GM18861 (cell line): ENCODE measurements at regions not wholly inside any gene's neighbourhood (a gene's known extent, or its start where the extent isn't known, plus 50 kb on each side); places are given as distances from the start of the nearest gene placed in this dataset.
A peak's percentile ranks its signal among the peaks of the same experiment; 100 is the strongest.
"Not testable (repeated sequence)": the region's sequence is repeated elsewhere in the genome, so short reads cannot be mapped to it uniquely, and the experiment has no call there.

ENCODE experiments used
- ATAC-seq: cut with Tn5 transposase; IDR thresholded peaks from one replicate; pipeline ENCODE4 v1.9.1; 2021; ENCODE audit not compliant: unreplicated experiment

DNA sequence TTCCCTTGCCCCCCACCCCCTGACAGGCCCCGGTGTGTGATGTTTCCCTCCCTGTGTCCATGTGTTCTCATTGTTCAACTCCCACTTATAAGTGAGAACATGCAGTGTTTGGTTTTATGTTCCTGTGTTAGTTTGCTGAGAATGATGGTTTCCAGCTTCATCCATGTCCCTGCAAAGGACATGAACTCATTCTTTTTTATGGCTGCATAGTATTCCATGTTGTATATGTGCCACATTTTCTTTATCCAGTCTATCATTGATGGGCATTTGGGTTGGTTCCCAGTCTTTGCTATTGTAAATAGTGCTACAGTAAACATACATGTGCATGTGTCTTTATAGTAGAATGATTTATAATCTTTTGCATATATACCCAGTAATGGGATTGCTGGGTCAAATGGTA is 287.4 kb downstream of the UTRN start:
- ATAC-seq = not testable (repeated sequence)

DNA sequence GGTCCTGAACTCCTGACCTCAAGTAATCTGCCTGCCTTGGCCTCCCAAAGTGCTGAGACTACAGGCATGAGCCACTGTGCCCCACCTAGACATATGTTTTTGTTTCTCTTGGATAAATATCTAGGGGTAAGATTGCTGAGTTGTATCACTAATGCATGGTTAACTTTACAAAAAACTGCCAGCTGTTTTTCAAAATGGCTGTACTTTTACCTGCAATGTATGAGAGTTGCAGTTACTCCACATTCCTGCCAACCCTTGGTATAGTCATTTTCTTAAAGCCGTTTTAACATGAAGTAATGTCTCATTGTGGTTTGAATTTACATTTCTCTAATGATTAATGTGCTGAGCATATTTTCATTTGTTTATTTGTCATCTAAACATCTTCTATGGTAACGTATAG is 289.7 kb downstream of the UTRN start:
- no peak for ATAC-seq

DNA sequence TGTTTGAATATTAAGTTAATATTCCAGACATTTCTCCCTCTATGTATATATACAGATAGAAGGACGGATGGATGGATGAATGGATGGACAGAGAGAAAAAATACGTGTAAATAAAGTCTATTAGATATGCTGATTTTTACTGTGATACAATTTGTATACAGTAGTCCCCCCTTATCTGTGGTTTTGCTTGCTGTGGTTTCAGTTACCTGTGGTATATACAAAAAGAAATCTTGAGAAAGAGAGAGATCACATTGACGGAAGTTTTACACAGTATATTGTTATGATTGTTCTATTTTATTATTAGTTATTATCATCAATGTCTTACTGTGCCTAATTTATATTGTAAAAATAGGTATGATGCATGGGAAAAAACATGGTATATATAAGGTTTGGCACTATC is 290.2 kb downstream of the UTRN start:
- no peak for ATAC-seq

DNA sequence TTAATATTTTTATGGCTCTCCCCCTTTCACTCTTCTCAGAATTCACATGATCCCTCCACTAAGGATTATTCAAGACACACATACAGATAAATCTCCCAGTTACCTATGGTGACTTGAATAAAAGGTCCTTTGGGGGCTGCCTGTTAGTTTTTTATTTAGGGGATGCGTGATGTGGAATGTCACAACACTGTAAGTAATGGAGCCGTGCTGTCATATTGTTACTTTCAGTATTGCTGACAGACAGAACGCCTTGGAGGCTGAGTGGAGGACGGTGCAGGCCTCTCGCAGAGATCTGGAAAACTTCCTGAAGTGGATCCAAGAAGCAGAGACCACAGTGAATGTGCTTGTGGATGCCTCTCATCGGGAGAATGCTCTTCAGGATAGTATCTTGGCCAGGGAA is 291.7 kb downstream of the UTRN start:
- no peak for ATAC-seq

DNA sequence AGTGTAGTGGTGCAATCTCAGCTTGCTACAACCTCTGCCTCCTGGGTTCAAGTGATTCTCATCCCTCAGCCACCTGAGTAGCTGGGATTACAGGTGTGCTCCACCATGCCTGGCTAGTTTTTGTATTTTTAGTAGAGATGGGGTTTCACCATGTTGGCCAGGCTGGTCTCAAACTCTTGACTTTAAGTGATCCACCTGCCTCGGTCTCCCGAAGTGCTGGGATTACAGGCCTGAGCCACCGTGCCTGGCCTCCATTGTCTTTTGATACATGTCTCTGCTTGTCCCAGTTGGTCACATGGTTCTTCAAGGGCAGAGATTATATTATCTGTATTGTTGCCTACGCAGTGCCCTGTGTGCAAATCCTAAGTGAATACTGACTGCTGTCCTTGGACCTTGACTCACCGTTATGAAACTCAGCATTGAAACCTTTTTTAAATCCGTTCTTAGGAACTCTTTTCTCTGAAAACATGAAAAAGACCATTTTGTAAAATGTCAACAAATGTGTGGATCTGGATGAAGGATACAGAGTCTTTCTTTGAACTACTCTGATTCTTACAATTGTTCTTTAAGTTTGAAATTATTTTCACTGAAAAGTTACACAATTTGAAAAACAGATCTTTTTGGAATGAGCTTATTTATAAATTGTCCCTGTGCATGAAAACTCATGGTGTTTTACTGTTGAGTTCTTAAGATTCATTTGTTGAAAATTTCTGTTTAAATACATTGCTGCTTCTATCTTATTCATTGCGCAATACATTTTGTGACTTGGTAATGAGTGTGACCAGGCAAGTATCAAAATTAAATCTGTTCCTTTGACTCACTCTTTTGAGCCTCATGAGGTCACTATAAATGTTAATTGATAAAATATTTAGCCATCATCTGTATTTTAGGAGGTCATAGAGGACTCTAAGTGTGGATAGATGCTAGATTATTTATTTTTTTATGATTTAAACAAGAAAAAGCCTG is 293.5 kb downstream of the UTRN start:
- no peak for ATAC-seq

DNA sequence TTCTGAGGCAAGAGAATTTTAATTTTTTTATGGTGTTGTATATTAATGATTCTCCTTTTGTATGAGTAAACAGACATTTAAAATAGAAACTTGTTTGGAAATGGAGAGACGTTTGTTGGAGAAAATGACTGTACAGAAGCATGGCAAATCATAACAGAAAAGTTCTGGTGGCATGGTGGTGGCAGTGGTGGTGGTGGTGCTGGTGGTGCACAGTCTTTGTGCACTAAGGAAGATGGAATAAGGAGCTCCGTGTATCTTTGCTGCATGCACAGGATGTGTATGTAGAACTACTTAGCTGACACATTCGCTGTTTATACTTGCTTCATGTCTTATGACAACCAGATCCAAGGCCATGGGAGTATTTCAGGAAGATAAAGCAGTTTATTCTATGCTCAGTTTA is 294.9 kb downstream of the UTRN start:
- no peak for ATAC-seq

DNA sequence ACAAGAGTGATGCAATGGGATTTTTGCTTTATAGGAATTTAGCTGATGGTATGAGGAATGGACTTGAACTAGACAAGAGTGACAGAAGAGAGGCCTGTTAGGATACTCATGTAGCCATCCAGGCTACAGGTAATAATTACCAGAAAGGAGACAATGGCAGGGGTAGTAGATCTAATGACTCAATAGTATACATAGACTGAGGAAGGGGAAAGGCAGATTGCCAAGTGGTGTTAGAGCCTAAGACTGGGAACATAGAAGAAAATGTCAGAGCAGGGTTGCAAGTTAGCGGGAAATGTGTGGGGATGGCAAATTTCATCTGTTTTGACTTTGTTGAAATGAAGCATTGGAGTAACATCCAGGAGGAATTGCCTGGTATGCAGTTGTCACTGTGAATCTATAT is 295.6 kb downstream of the UTRN start:
- no peak for ATAC-seq

DNA sequence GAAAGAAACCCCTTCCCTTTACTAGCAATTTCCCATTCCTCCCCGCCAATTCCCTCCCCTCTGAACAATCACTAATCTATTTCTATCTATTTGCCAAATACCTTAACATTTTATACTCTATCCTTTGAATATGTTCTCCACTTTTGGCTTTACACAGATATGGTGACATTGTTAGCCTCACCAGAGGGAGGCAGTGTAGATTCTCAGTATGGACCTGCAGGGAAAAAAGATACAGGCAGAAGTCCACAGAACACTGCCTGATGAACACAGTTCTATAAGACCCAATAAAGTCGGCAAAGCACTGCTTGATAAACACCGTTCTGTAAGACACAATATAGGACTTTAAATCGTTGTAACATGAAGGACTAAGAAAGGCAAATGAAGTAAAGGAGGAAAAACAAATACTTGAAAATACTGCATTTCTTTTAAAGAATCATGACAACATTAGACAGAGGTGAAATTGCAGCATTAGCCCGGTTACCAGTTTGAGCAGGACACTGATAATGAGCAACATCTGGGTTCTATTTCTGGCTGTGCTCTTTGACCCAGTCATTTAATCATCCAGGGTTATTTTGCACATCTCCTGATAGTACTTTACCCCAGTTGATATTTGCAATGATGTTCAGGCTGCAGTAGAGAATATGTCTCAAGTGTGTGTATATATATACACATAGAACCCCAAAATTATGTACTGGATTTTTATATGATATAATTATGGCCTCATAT is 296.8 kb downstream of the UTRN start:
- peak; percentile 25 for ATAC-seq

DNA sequence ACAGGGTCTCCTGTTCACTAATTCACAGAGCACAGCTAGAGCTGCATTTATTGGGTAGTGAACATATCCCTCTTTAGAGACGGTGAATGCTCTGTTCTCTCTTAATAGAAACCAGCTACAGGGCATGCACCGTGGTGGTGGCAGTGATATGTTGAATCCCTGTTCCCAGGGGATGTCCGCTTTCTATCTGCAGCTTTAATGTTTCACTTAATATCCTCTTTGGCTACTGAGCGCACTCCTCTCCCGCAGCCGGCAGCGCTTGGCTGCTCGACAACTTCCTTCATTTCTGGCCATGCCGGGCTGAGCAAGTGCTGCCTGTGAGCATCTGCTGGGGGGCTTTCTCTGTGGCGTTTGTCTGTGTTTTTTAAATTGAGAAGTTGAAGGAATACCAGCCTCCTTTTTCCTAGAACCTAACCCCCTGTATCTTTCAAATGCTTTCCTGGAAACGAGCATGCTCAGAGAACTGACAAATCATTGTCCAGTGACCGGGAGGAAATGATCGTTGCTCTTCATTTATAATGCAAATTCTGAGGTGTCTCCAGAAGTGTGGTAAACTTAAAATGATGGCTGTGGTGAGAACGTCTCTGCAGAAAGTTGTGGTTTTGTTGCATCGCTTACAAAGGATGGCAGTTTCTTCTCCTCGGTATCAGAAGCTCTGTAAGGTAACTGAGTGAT is 297.9 kb downstream of the UTRN start:
- peak; percentile 91 for ATAC-seq

DNA sequence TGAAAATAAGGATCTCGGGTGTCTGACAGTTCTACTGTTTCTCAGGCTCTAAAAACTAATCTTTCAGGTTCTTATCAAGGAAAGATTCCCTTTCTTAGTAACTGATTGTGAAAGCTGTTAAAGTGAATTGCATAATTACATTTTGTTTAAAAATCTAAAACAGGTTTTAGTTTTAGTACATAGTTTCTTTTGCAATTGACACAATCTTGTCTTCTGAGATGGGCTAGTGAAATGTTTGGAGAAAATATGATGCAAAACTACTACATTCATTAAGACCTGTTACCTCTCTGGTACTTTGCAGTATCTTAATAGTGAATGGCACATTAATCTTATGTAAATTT is 298.4 kb downstream of the UTRN start:
- ATAC-seq = no peak

DNA sequence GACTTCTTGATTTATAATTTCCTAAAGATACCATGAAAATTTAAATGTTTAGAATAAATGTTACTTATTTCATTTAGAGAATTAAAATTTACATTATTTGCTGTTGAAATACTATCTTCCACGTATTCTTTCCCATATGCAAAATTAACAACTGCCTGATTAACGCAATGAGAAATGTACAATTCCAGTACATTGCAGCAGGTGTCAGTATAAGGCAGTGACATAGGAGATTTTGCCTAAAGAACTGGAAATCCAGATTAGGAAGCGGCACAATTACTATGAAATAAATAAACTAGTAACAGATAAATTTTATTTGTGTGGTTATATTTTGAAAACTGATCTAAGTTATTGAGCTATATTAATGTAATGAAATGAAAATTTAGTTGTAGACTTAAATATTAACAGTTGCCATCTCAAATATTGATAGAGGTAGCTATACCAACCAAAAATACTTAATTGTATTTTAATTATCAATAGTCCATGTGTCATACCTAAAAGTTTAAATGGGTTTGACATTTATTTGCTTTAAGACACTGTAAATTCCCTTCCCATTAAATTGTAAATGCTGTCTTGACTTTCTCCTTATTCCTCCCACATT is 300.2 kb downstream of the UTRN start:
- ATAC-seq = no peak

DNA sequence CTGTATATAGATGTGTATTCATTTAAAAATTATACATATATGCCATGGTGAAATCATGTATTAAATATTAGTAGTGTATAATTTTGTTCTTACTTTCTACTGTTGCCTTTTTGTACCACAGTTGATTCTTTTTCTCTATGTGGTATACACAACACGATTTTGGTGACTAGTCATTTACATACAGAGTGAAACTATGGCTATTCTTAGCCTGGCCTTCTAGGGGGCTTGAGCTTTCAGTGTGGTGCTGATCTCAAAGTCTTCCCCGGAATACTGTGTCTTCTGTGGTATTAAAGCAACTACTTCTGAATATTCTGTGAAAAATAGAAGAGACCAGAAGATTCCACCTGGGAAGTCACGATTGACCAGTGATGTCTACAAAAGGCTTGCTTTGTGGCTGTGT is 301.9 kb downstream of the UTRN start:
- ATAC-seq = no peak

DNA sequence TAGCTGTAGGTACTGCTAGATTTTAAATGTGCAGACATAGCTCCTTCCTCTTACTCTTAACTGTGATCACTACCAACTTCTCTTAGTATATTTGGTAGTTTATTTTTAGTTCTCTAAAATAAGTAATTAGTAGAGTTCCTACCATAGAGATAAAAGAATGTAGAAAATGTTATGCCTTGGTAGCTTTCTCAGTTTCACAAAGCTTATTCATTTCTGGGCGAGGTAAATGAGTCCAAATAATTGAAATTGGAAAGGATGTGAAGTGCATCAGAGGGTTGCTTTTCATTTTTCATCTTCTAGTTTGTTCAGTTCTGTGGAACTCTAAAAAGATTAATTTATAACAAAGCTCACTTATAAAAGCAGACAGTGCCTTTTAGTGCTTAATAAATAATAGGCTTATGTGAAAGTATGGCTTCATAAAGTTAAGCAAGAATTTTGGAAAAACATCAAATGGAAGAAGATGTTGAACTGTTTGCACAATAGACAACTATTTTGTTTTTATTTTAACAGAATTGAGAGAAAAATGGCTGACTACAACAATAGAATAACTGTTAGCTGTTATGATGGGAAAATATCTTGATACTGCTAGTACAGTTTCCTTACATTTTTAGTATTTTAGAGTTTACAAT is 303.7 kb downstream of the UTRN start:
- peak; percentile 78 for ATAC-seq

DNA sequence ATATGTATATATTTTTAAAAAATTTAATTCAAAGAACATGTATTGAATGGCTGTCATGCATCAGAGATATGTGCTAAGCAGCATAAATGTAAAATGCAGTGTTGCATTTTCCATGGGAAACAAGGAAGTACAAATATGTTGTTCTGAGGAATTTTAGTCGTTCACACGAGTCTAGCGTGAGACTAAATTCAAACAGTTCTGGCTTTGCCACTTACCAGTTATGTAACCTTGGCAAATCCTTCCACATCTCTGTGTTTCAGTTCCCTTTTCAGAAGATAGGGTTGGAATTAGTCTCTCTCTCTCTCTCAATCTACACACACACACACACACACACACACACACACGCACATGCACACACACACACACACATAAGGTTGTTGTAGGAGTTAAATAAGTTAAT is 305.4 kb downstream of the UTRN start:
- no peak for ATAC-seq

DNA sequence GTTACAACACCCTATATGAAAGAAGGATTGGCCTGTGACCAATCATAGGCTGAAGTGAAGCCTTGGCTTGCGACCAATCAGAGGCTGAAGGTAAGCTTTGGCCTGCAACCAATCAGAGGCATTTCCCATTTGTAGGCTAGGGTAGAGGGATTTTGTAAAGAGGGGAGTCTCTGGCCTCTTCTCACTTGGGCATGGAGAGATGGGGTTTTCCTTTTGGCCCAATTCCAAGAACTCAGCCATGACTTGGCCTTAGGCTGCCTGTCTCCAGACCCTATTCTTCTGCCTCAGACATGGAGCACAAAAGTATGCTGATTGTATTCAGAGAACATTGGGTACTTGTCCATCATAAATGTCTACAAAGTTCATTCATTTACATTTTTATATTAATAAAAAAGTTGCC is 308.3 kb downstream of the UTRN start:
- ATAC-seq = no peak

DNA sequence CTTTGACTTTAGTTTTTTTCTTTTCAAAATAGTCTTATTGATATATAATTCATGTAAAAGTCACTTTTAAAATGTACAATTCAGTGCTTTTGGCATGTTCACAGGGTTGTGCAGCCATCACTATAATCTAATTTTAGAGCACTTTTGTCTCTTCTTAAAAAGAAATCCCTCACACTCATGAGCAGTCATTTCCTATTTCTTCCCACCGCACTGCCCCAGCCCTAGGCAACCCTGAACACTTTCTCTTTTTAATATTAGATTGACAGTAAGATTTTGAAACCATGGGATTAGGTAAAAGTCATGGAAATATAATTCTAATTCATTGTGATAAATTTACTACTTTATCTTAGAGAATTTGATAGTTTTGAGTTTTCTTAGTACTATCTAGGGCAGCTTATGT is 309.4 kb downstream of the UTRN start:
- ATAC-seq = no peak

DNA sequence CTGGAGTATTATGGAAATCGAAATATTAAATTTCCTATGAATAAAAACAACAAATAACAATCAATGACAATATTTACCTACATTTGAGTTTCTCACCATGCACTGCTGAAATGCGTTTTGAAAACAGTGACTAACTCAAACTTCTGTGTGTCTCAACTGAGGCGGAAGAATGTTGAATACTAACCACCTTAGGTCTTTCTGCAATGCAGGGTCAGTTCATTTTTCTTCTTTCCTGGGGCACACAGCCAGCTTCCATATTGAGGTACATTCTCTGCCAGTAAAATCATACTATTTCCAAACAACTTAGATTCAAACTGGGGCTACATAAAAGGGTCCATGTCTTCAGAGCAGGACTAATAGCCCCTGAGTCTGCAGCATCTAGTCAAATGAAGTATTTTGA is 310.1 kb downstream of the UTRN start:
- no peak for ATAC-seq

DNA sequence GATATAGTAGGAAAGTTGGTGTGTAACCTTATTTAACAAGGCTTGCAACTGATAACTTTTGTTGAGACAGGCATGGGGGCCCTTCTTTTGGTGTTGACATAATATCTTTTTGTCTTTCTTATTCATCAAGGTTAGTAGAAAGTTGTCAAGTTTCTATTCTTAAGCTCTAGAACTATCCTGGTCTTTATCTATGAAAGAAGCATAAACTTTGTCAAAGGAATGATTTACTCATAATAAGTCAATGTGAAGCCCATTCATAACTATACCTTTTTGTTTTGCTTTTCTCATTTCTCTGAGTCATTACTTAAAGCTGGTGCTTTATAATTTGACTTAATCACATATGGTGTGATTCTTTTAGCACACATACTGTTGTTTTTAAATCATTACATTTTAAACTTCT is 312.4 kb downstream of the UTRN start:
- no peak for ATAC-seq

DNA sequence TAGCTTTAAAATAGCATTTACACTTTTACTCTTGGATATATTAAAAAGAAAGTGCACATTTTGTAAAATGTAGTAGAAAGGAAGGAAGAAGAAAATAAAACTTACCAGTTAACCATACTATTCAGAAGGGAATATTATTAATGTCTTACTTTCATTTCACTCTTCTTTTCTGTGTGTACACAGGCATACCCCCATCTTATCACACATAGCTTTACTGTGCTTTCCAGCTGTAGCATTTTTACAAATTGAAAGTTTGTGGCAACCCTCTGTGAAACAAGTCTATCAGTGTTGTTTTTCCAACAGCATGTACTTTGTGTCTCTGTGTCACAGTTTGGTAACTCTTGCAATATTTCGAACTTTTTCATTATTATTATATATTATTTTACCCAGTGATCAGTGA is 314.5 kb downstream of the UTRN start:
- no peak for ATAC-seq

DNA sequence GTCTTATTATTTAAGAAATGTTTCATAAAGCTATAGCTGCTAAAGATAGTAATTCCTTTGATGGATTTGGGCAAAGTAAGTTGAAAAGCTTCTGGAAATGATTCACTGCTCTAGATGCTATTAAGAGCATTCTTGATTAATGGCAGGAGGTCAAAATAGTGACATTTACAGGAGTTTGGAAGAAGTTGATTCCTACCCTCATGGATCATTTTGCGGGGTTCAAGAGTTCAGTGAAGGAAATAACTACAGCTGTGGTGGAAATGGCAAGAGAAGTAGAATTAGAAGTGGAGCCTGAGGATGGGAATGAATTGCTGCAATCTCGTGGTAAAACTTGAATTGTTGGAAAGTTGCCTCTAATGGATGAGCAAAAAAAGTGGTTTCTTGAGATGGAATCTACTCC is 316.1 kb downstream of the UTRN start:
- no peak for ATAC-seq
